GM19395 (cell line): ENCODE measurements at regions not wholly inside any gene's neighbourhood (a gene's known extent, or its start where the extent isn't known, plus 50 kb on each side); places are given as distances from the start of the nearest gene placed in this dataset.
A peak's percentile ranks its signal among the peaks of the same experiment; 100 is the strongest.

Experiments used
- ATAC-seq: cut with Tn5 transposase; IDR thresholded peaks from one replicate; pipeline ENCODE4 v1.9.1; 2021; ENCODE audit warnings: mild to moderate bottlenecking, moderate library complexity; ENCODE audit not compliant: unreplicated experiment

DNA sequence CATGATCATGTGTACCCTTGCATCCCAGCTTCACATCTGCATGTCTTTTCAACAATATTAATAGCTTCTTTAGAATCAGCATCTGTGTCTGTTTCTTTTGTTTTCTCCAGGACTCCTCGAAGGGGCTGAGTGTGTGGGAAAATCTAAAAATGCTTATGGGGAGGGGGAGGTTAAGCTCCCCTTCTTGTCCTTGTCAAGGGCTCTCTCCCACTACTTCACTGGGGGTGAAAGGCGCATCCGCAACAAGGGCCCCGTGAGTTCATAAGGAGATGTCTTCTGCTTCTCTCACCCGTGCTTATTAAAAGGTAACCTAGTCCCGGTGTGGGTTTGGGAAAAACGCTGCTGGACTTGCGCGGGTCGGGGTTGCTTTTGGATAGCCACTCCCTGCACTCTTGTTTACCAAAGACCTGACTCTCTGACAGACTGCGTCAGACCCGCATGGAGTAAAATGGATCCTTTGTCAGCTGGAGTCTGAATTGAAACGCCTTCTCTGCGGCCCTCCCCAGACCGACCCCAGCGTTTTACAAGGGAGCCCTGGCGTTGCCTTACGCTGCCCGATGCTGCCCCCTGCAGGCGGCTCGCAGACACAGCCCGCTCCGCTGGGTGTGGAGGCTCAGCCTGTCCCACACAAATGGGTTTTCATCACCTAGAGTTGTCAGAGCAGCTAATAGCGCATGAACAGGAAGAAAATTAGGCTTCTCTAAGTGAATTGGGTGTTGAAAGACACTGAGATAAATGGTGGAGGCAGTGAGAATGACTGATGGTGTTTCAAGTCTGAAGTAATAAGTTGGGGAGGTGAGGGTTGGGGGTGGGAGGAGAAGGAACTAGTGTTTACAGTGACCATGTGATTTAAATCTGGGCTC lies 53.8 kb downstream of the IER5 start:
- peak; percentile 81 for ATAC-seq

DNA sequence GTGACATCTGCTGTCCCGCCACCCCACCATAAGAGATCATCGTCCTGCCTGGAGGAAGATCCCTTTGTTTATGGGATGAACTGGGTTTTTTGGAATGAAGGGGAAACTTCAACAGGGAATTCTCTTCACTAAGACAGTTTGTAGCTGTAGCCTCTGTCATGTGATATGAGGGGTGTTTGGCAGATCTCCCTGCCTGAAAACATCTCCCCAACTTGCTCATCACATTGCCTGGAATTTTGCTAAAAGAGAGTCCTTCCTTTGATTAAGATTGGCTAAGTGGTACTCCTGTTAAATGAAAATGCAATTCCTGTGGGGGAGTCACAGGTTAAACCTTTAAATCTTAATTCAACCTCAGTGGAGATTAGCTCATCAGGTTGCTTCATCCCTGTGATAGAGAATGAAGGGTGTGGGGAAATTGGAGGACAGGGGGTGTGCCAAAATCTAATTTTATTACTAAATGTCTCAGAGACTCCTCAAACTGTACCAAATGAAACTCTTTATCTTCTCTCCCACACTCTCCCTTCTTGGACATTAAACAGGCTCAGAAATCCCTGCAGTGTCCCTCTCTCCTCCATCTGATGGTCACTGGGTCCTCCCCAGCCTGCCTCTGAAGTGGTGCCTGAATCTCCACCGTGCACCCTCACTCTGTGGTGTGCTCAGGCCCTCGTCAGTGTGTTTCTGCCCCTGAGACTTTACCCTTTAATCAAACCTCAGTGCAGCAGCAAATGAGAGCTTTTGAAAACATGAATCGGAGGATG lies 54.8 kb downstream of the IER5 start:
- no peak for ATAC-seq

DNA sequence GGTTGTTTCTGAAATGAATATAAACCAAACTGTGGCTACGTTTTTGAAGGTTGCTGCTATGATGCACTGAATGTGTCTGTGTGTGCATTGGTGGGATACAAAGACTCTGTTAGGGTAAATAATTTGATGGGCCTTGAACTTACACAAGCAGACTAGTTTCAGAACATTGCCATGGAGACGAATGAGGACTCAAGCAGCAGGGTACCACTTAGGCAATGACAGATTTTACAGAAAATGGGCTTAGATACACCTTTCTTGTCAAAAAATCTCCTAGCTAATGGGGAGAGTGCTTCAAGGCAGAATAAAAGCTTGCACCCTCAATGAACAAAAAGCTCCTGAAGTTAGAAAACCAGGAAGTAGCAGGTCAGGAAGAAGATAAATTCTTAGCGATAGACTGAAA lies 55.7 kb downstream of the IER5 start:
- no peak for ATAC-seq

DNA sequence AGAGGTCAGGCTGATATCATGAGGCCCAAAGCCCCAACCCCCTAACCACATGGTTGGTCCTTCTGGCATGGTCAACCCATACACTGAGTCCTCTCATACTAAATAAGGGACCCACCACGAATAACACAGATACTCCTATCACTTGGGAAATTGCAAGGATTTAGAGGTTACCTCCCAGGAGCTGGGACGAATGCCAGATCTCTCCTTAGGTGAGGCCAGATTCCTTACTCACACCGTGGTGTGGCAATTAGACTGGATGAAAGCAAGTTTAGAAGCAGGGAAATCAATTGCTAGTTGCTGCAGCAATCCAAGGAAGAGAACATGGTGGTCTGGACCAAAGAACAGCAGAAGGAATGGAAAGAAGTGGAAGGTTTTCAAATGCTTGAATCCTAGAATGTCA lies 60.1 kb downstream of the IER5 start:
- no peak for ATAC-seq

DNA sequence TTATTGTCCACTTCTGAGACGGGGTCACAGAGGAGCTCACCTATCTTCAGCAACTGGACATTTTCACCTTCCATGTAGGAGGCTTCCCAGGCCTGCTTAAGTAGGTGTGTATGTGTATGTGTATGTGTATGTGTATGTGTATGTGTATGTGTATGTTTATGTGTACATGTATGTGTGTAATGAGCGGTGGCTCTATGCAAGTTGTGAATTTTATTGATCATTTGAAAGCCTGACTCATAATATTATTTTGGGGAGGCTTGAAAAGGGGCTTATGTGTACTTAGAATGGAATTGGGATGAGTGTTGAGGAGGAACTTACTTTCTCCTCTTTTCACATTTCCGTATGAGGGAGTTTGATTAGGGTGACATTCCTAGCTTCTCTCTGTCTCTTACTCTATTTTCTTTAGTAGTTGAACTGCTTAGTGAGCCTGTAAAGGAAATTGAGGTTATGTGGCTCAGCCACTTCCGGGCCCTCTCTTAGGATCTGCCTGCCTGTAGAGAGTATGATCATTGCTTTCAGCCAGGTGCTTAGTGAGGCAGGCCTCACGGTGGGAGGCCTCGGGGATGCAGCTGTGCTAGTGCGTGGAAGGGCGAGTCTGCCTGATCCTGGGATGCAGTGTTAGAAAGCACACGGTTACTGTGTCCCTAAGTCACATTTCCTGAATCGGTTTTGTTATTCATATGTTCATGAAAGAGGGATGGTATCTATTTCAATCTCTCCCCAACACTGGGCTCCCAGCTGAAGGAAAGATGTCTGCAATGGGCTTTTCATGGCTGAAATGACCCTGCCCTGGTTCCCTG lies 61.0 kb downstream of the IER5 start:
- ATAC-seq = peak; percentile 77

DNA sequence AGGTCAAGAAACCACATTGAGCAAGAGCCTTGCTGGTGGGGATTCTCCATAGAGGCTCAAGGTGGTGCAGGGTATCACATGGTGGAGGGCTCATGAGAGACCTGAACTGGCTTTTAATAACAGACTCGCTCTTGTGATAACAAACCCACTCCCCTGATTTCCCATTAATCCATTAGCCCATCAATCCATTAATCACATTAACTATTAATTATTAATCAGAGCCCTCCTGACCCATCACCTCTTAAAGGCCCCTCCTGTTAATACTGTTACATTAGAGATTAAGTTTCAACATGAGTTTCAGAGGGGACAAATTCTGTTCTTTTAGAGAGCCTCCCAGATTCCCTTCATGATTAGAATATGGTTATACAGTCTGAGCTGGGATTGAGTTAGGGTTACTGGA lies 61.8 kb downstream of the IER5 start:
- no peak for ATAC-seq

DNA sequence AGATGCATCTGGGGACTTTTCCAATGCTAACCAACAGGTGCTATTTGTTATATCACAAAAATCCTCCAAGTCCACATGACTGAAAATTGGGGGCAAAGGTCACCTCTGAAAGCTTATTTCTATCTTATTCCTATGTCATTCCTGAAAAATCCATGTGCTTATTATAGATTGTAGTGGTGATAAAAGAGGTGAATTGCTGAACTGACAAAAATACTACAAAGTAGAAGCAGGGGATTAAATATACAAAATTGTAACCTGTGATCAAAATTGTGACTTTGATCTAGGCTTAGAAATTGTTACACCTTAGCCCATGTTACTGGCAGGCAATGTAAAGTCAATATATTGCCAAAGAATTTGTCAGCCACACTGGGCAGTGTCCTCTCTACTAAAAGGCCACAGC lies 62.3 kb downstream of the IER5 start:
- ATAC-seq = no peak

DNA sequence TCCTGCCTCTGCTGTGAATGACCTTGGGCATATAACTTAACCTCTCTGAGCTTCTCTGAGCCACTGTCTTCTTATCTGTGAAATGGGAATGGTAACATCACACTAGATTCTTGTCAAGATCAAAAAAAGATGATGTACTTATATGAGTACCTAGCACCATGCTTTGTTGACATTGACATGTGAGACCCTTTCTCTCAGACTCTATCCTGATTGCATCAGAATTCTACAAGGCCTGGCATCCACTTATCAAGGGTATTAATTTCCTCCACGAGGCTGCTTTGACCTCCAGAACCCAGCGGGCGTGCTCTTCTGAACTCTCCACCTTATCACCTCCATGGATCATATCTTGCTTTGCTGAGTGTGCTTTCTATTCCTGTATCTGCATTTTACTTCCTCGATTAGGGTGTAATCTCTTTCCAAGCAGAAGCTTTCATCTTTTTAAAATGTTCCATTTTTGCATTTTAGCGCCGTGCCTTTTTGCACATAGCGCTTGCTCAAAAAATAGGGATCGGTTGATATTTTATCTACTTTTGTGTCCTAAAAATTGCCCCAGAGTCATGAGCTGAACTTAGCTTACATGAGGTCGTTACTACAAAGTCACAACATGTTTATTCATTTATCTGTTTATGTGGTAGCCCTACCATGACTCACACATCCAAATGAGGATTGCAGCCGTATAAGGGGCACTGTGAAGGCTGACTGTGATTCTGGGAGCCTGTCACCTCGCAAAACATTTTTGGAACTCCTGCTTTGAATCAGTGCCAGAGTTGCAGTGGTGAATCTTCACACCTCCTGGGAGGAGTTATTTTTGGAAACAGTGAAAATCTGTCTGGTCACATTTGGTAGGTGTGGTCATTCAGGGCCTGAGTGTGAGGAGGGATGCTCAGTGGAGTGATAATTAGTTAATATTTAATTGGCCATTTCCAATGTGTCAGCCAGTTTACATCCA lies 63.2 kb downstream of the IER5 start:
- peak; percentile 33 for ATAC-seq

DNA sequence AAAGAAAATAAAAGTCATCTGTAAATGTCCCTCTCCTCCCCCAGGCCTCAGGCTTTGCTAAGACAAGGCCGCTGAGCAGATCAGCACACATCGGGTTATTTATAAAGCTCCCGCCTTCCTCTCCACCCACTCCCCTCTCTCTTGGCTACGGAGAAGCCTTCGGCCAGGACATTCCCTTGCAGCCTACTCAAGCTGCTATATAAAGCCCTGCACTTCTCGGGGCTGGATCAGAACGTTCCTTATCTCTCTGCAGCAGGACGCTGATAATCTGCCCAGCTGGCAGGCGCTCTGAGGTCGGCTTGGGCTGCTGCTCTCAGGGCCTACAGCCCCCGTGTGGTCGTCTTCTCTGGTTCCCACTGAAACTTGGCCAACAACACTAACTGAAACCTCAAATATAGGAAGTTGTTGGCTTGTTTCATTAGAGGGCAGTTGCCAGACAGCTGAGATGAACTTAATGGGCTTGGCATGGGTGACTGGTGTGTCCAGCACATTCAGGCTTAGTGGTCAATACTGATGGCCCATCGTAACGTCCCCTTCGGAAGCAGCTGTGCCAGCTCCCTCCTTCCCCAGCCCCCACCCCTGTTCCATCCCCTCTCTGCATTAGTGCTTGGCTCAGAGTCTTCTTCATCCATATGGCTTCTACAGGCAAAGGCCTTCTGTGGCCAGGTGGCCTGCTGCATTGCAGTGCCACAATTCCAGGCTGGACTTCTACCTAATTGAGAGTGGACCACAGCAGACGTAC lies 64.6 kb downstream of the IER5 start:
- peak; percentile 76 for ATAC-seq

DNA sequence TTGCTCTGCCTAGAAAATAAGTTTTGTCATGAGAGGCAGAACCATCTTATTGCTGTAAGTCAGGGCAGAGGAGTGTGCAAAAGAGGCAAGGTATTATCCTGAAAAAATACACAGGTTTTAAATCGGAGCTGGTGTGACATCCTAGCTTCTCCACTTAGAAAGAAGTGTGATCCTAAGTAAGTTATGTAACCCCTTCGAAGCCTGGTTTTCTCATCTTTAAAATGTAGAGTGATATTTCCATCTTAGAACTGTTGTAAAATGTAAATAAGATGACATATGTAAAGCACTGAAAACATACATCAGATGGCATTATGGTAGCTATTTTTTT lies 65.1 kb downstream of the IER5 start:
- ATAC-seq = no peak

DNA sequence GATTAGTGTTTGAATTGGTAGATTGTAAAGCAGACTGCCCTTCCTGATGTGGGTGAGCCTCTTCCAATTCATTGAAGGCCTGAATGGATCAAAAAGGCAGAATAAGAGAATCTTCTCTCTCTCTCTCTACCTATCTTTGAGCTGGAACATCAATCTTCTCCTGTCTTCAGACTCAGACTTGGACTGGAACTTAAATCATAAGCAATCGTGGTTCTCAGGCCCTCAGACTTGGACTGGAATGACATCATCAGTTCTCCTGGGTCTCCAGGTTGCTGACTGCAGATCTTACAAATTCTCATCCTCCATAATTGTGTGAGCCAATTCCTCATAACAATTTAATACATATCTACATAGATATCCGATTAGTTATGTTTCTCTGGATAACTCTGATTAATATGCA lies 66.8 kb downstream of the IER5 start:
- no peak for ATAC-seq

DNA sequence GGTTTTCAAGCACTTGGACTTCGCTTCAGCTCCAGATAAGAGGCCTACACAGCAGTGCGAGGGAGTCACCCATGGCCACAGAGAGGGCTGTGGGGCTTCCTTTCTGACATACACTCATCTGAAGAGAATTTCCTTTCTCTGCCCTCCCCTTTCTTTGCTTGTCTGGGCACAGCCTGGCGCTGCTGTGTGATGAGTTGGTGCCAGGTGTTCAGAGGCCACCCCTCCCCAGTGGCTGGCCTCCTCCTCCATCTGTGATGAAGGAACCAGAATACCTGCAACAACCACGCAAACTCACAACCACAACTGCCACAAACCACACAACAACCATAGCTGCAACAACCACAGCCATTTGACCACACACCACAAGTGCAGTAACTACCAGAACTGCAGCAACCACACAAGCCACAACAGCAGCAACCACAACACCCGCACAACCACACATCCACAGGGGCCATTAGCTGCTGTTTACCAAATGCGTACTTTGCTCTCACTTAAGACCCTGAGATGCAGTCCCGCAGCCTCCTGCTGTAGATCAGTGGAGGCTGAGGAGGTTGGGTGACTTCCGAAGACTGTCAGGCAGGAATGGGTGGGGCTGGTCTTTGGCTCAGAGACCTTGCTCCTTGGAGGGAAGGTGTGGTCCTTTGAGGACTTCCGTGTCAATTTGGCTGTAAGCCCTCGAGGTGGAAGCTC lies 71.1 kb downstream of the IER5 start:
- no peak for ATAC-seq

DNA sequence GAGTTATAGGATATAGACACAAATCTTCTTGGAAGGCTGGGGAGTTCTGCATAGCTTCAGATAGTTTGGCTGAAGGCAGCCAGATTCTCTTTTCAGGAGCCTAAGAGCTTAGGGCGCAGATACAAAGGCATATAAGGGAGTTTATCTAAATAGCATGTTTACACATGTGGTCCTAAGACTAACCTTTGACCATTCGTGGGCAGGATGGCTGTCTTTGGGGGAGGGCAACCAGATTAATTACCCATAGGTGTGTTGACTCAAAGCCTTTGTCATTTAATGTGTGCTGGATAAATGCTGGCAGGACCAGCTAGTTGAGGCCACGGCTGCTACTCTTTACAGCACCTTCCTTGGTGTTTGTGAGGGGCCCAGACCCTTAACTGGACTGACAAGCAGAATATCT lies 71.8 kb downstream of the IER5 start:
- ATAC-seq = no peak

DNA sequence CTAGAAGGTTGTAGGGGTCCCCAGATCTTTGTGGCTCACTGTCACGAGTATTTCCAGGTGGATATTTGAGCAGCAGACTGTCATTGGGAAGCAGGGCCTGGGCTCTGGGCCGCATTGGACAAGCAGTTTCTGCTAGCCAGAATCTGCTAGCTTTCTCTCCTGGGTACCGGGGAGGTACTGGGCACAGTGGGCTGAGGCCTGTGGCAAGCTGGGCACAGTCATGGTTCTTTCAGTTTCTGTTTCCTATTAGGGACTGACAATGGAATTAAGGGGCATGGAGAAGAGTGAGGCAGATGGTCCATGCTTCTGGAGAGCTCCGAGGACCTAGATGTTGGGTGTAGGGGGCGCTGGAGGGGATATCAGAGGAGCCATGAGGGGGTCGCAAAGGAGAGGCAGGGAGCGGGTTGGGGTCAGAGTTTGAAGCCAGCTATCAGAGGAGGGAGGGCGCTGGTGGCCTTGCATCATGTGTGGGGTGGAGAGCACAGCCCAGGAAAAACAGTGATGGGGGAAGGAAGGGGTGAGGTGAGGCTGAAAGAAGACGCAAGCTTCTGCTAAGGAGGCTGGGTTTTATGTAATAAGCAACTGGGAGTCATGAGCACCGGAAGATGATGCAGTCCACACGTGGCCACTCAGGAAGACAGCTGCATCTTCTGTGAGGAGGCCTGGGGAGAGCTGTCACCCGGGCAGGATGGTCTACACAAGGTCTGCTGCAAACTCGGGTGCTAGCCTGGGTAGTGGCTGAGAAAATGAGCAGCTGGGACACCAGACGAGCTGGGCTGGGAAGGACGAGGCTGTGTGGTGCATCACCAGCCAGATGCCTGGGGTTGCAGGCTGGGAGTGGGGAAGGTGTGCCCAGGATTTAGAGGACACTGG lies 72.7 kb downstream of the IER5 start:
- ATAC-seq = no peak

DNA sequence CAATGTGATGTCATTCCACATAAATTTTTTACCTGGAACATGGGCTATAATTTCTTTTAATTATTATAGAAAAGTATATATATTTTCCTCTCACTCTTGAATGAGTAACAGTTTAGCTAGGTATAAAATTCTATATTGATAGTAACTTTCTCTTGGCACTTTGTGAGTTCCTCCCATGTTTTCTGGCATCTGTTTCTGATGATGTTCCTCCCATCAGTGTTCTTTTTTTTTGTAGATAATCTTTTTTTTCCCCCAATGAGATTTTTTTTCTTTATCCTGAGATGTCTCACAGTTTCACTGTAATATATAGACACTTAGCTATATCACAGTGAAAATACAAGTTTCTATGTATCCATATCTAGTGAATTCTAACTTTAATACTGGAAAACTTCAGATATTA lies 75.2 kb downstream of the IER5 start:
- no peak for ATAC-seq

DNA sequence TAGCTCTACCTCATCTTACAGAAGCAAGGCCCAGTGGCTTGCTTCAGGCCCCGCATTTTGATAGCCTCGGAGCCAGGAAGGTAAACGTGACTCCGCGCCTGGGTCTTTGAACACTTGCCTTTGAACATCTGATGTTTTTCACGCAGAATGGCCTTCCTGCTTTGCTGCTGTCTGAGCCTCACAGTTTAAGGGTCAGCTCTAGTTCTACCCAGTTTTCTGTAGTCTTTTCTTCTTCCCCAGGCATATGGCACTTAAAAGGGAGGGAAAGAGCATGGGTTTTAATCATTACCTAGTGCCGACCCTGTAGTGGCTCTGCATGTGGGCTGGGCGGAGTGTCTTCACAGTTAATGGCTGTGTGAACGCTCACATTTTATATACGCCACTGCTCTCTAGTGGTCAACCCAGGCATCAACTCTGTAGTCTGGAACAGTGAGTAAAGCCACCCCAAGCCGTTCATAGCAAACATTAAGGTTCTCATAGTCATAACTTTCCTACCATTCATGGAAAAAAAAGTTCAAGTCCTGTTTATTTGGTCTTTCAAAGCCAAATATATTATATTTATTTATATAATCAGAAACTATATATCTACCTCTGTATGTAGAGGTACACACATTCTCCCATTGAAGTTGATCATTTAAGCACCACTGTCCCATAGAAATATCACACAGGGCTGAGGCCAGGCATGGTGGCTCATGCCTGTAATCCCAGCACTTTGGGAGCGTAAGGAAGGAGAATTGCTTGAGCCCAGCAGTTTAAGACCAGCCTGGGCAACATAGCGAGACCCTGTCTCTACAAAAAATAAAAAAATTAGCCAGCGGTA lies 78.1 kb downstream of the IER5 start:
- peak; percentile 87 for ATAC-seq

DNA sequence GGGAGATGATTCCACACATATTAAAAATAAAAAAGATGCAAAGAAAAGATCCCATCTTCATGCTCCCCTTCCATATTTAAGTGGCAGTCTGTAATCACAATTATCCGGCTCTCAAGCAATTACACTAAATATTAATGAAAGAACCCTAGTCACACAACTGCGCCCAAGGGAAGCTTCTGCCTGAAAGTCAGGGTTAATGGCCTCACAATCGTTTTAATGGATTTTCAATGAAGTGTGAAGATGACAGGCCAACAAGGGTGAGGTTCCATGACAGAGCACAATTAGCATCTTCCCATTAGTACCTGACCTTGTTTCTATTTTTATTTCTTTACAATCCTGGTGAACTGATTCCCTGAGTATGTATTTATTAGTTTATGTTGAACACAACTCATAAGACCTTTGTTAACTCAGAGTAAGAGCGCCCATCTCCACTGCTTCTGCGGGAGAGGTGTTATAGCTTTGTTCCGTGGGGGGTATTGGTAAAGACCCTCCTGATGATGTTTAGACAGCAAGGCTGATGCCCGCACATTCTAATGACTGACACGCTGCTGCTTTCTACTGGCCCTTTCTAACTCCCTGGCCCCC lies 80.9 kb downstream of the IER5 start:
- no peak for ATAC-seq
